Right atrium auricular region (tissue), 2 donors: ENCODE measurements at regions not wholly inside any gene's neighbourhood (a gene's known extent, or its start where the extent isn't known, plus 50 kb on each side); places are given as distances from the start of the nearest gene placed in this dataset.

ENCODE experiments used
- DNase-seq: peaks from one replicate; pipeline ENCODE4 v3.0.0-alpha.2; 2019; ENCODE audit warnings: low spot score
- H3K27ac ChIP-seq, 2 donors: fragments of 200-600 bp; sonication (generic); 1 replicate in 1 of 2; 2 replicates in 1 of 2; pipeline ENCODE4 v1.5.1; 2016 to 2019
- H3K27me3 ChIP-seq, 2 donors: fragments of 200-600 bp; sonication (generic); one replicate each; pipeline versions ENCODE4 v1.5.1 to v1.6.0; 2017 to 2019
- H3K36me3 ChIP-seq: fragments of 200-600 bp; sonication (generic); one replicate; pipeline ENCODE4 v1.5.1; 2016
- H3K4me1 ChIP-seq, 2 donors: fragments of 200-600 bp; sonication (generic); one replicate each; pipeline versions ENCODE4 v1.5.1 to v1.6.0; 2017 to 2019
- H3K4me3 ChIP-seq, 2 donors: fragments of 200-600 bp; sonication (generic); 1 replicate in 1 of 2; 2 replicates in 1 of 2; pipeline ENCODE4 v1.5.1; 2017 to 2019; ENCODE audit warnings: mild to moderate bottlenecking in 1 of 2, moderate library complexity in 1 of 2
- H3K9me3 ChIP-seq, 2 donors: fragments of 200-600 bp; sonication (generic); one replicate each; pipeline ENCODE4 v1.5.1; 2019
- TF ChIP-seq, protein P1 (sequence below), 2 donors: fragments of 200-600 bp; sonication (generic); IDR thresholded peaks; one replicate each; pipeline ENCODE4 v1.5.1; 2019; ENCODE audit warnings: antibody characterized with exemption in 2 of 2

GRCh38 chr4:130338851-130339250 is 1242.9 kb downstream of the C4orf33 start:
- no peak for DNase-seq
- H3K4me3 ChIP-seq, result no peak overlapping the region
- TF ChIP-seq, protein P1, sequence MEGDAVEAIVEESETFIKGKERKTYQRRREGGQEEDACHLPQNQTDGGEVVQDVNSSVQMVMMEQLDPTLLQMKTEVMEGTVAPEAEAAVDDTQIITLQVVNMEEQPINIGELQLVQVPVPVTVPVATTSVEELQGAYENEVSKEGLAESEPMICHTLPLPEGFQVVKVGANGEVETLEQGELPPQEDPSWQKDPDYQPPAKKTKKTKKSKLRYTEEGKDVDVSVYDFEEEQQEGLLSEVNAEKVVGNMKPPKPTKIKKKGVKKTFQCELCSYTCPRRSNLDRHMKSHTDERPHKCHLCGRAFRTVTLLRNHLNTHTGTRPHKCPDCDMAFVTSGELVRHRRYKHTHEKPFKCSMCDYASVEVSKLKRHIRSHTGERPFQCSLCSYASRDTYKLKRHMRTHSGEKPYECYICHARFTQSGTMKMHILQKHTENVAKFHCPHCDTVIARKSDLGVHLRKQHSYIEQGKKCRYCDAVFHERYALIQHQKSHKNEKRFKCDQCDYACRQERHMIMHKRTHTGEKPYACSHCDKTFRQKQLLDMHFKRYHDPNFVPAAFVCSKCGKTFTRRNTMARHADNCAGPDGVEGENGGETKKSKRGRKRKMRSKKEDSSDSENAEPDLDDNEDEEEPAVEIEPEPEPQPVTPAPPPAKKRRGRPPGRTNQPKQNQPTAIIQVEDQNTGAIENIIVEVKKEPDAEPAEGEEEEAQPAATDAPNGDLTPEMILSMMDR (IDR thresholded peaks at IDR 0.05), result no peak

DNA sequence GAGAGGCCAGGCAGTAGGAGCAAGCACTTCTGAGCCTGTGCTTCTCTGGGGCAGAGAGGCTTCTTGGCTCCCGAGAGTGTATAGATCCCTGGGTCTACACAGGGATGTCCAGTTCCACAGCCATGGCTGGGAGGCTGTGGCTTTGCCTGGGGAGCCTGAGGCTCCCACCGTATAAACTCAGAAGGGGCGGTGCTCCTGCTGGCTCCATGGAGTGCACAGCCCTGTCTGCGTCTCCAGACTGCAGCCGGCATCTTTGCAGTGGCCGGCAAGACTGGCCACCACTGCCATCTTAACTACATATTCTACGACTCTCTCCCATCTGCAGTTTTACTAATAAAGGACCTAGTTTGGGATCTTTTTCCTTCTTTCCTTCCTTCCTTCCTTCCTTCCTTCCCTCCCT is 1253.8 kb downstream of the C4orf33 start:
- TF ChIP-seq, protein P1 (IDR thresholded peaks at IDR 0.05), result no peak
- no peak for DNase-seq
- Histone ChIP-seq H3K36me3 (no peaks in the 10 kb centered on the region), H3K4me3 (no peak overlapping the region), H3K4me1 (no peaks in the 10 kb centered on the region), H3K9me3 (no peaks in the 10 kb centered on the region), H3K27ac (no peak overlapping the region), H3K27me3 (no peaks in the 10 kb centered on the region)

More at GRCh38 chr4:130338851-130339250, 1242.9 kb downstream of the C4orf33 start:
- Histone ChIP-seq H3K36me3 (no peaks in the 10 kb centered on the region), H3K9me3 (no peaks in the 10 kb centered on the region), H3K27ac (no peak overlapping the region), H3K4me1 (no peaks in the 10 kb centered on the region), H3K27me3 (no peaks in the 10 kb centered on the region)

- TF ChIP-seq, protein P1 (IDR thresholded peaks at IDR 0.05), result no peak
- Histone ChIP-seq H3K27ac (no peak overlapping the region), H3K36me3 (no peaks in the 10 kb centered on the region), H3K4me1 (no peaks in the 10 kb centered on the region), H3K4me3 (no peak overlapping the region), H3K9me3 (no peaks in the 10 kb centered on the region), H3K27me3 (no peaks in the 10 kb centered on the region)
- DNase-seq, result no peak
These were observed 1260.9 kb downstream of the C4orf33 start for GRCh38 chr4:130356873-130357272.

DNA sequence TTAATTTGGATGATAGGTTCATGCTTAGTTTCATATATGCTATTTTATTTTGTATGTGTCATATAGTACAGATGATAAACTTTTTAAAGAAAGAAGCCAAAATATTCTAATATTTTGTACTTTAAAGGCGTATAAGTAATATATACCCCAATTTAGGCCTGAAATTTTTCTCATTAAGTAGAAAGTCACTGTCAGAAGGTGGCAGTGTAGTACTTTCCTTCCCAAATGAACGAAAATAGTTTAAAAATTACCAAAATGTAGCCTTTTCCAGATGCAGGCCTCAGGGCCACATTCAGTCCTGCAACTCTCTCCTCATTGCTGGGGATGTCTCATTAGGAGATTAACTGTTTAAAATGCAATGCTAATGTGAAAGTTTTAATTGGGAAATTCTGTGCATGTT is 1263.6 kb downstream of the C4orf33 start:
- H3K9me3 ChIP-seq, result no peaks in the 10 kb centered on the region
- H3K4me3 ChIP-seq, result no peak overlapping the region
- no peaks in the 10 kb centered on the region for H3K27me3 ChIP-seq
- TF ChIP-seq, protein P1 (IDR thresholded peaks at IDR 0.05), result no peak
- no peak overlapping the region for H3K27ac ChIP-seq
- DNase-seq, result no peak
- no peaks in the 10 kb centered on the region for H3K36me3 ChIP-seq
- H3K4me1 ChIP-seq, result no peaks in the 10 kb centered on the region

- H3K9me3 ChIP-seq, result no peaks in the 10 kb centered on the region
- TF ChIP-seq, protein P1 (IDR thresholded peaks at IDR 0.05), result no peak
These were observed 1265.7 kb downstream of the C4orf33 start for GRCh38 chr4:130361616-130362015.

DNA sequence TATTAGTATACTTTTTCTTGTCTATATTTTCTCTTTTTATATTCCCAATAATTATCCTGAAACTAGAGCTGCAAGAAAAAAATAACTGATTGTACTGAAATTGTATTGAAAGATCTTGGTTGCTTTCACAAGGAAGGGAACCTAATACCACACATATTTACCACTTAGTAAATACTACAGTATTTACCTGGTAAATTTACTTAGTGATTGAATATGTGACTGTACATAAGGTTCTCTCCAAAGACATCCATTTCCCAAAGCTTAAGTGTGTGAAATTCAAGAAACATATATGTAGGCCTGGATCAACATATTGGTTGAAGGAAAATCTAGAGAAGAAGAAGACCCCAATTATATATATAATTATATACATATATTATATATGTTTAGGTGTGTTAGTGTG is 1272.7 kb downstream of the C4orf33 start:
- no peaks in the 10 kb centered on the region for H3K27me3 ChIP-seq
- no peak for DNase-seq
- H3K4me1 ChIP-seq, result no peaks in the 10 kb centered on the region
- no peaks in the 10 kb centered on the region for H3K36me3 ChIP-seq
- no peak overlapping the region for H3K27ac ChIP-seq
- H3K9me3 ChIP-seq, result no peaks in the 10 kb centered on the region
- no peak overlapping the region for H3K4me3 ChIP-seq
- TF ChIP-seq, protein P1 (IDR thresholded peaks at IDR 0.05), result no peak

More at GRCh38 chr4:130361616-130362015, 1265.7 kb downstream of the C4orf33 start:
- H3K36me3 ChIP-seq, result no peaks in the 10 kb centered on the region
- H3K4me3 ChIP-seq, result no peak overlapping the region
- DNase-seq, result no peak
- H3K27me3 ChIP-seq, result no peaks in the 10 kb centered on the region
- H3K27ac ChIP-seq, result no peak overlapping the region
- H3K4me1 ChIP-seq, result no peaks in the 10 kb centered on the region
